CD4-positive, alpha-beta T cell treated with Interleukin-6 at 100 ng/mL for 8 hours (primary cell): ENCODE measurements at regions not wholly inside any gene's neighbourhood (a gene's known extent, or its start where the extent isn't known, plus 50 kb on each side); places are given as distances from the start of the nearest gene placed in this dataset.

Experiments used
- DNase-seq: peaks from one replicate; pipeline ENCODE4 v3.0.0-alpha.2; 2020; ENCODE audit warnings: mixed read lengths, low spot score

DNA sequence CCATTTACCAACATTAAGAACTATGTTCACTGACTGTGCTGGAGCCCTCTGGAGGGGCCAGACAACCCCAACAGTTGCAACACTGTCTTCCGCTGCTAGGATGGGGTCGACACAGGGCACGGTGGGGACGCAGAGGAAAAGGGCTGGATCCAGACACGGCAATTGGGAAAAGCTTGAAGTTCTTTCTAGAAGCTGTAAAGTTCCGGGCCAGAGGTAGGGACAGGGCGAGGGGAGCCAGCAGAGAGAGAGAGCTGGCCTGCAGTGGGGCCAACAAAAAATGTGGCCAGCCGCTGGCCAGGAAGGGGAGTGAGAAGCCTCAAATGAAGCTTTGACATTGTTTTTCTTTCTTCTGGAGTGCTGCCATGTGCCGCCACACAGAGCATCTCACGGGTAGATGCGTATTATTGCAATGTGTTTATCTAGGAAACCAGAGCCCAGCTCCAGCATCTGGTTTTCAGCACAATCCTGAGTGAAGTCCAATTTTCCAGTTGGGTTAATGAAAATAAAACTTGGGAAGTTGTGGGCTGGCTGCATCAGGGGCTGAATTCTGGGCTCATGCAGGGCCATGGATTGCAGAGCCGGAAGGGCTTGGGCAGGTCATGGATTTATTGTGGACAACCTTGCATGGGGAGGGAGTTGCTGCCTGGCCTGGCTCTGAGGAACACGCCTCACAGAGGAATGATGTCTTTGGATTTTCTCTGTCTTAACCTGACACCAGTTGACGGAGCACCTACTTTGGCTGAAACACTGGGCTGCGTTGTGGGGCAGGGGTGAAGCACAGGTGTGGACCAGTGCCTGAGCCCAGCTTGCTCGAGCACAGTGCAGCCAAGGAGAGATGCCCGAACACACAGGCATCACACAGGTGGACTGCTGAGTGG, 67.6 kb upstream of the AMPD3 start:
- DNase-seq = no peak

DNA sequence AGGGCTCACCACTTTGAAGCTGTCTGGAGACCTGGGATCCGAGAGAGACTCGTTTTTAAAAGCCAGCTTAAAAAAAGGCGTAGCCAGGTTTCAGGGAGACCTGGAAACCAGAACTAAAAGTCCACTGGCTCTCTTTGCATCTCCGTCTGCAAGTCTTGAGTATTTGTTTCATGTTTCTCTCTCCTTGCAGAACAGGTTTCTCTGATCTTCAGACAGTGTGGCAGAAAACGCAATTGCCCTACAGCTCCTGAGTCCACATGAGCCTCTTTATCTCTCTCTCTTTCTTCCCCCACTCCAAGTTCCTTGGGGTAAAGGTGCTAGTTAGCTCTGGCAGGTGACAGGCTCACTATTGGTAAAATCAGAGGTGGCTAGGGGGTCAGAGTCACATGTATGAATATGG, 67.0 kb upstream of the AMPD3 start:
- DNase-seq = no peak

DNA sequence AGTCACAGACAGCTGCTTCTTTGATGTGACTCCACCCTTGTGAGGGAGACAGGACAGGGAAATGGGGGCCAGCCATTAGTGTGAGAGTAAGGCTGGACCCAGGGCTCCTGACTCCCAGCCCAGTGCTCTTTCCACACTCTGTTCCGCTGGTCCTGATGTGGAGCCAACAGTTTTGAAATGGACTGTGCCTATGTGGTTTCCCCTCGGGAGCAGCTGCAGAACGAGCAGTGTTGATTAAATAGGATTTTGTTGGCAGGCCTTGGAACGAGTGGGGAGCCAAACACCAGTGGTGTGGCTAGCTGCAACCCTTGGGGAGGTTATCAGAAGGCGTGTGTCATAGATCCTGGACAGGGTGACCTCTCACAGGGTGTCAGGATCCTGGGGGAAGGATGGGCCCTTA, 66.5 kb upstream of the AMPD3 start:
- no peak for DNase-seq

DNA sequence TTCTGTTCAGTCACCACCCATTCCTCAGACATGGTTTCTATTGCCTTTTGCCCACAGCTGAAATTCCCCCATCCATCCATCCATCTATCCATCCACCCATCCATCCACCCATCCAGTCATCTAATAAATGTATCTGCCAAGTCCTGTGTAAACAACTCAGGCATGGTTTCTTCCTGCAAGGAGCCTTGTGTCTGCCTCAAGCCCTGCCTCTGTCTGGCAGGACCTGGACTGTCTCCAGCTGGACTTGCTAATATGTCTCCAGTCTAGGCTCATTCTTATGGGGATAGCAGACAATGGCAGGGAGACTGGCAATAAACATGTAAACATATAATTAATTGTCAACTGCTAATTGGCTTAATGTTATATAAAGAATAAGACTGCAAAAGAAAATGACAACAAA, 64.7 kb upstream of the AMPD3 start:
- DNase-seq = no peak

DNA sequence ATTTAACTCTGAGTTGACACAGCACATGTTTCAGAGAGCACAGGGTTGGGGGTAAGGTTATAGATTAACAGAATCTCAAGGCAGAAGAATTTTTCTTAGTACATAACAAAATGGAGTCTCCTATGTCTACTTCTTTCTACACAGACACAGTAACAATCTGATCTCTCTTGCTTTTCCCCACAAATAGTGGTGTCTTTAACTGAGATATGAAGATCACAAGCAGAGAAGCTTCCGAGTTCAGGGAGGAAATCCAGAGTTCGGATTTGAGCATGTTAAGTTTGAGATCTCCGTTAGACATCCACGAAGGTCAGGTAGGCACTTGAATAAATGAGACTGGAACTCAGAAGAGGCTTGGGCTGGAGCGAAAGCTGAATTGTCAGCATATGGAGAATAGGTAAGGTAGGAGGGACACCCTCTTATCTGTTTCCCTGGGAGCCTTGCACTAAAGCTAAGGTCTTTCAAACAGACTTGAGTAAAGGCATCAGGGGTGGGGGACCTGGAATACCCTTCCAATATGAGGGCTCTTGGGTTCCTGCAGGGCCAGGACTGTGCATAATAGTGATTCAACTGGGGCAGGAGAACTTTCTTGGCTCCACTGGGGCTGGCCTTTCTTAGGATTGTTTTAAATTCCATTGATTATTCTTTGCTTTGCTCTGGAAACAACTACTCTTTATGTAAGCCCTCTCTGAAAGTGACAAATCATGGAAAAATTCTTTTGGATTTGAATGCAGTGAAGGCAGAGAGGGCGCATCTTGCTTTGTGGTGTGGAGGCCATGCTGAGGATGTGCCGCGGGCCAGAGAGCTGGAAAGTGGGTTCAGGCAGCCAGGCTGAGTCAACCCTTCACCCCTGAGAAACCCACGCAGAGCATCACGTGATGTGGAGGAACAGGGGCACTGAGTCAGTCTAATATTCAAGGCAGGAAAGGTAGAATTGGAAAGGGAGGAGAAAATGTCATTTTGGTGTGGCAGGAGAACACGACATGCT, 62.7 kb upstream of the AMPD3 start:
- DNase-seq = no peak

DNA sequence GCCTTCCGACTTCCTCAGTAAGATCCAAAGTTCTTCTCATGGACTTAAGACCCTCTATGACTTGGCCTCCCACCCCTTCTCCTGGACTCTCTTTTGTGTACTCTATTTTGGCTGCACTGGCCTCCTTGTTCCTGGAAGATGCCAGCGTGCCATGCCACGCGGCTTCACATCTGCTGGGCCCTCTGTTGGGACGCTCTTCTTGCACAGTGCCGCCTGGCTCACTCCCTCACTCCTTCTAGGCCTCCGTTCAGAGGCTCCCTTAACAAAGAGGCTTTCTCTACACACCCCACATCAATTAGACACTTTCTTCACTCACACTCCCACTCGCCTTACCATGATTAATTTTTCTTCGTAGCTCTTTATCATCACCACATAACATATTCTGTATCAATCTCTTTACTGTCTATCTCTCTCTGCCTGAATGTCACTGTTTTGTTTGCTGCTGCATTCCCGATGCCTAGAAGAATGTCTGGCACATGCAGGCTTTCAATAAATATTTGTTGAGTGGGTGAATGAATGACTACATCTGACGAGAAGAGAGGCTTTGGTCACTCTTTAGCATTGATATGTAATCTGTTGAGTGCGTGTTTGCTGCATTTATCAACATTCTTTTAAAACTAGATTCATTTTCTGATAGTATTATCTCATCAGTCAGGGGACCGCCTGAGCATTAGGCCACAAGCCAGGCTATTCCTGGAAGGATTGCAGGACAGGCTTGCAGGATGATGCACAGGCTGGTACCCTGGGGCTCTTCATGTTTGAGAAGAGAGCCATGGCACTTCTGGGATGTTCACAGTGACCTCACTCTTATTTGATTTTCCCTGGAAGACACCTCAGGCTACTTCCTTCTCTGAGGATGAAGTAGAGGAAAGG, 60.6 kb upstream of the AMPD3 start:
- DNase-seq = no peak

DNA sequence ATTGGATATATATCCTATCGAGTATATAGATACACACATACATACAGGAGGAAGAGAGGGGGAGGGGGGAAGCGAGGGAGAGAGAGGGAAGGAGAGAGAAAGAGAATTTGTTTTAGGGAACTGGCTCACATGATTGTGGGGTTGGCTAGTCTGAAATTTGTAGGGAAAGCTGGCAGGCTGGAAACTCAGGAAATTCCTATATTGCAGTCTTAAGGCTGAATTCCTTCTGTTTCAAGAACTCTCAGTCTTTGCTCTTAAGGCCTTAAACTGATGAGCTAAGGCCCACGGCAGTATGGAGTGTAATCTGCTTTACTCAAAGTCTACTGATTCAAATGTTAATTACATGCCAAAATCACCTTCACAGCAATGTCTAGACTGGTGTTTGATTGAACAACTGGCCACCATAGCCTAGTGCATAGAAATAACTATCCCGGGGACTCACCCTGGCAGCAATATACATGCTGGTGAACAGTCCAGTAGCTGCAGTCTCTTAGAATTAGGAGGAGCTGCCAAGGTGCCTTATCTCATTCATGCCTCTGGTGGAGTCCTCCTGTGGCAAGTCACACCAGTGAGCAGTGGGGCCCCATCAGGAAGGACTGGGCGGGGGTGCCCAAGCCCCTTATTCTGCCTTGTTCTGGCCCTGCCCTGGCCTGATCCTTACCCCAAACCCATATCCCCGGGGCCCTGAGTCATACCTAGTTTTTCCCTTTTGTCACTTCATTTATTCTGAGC, 59.7 kb upstream of the AMPD3 start:
- DNase-seq = no peak

DNA sequence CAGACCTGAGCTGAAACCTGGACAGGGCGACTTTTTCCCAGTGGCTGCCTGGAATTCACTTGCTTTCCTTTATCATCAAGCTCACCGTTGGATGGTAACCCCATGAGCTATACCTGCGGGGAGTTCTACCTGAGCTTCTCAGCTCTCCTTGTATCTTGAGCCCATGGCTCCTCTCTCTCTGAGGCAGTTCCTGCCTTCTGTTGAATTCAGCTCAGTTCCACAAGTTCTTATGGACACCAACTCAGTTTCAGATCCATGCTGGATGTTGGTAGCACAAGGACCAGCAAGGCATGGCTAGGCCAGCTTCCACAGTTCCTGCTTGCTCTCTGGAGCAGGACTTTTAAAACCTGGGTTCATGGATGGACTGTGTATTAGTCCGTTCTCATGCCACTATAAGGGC, 58.3 kb upstream of the AMPD3 start:
- no peak for DNase-seq

DNA sequence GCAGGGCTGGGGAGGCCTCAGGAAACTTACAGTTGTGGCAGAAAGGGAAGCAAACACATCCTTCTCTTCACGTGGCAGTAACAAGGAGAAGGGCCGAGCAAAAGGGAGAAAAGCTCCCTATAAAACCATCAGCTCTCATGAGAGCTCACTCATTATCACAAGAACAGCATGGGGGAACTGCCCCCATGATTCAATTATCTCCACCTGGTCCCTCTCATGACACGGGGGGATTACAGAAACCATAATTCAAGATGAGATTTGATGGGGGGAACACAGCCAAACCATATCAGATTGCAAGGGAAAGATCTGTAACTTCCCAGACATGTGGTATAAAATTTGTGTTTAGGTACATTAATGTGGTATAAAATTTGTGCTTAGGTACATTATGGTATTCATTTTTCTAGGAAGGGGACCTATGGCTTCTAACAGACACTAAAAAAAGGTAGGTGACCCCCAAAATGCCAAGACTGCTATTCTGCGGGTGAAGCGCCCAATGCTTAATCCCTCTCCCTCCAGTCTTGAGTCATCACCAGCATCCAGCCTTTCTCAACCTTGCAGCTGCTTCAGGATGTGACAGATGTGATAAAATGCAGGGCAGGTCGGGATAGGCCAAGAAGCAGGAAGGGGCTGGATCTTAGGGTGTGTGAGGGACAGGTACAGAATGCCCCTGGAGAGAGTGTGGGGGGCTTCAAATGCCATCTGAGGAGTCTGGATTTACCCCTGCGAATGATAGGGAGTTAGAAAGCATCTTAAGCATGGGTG, 57.7 kb upstream of the AMPD3 start:
- no peak for DNase-seq

DNA sequence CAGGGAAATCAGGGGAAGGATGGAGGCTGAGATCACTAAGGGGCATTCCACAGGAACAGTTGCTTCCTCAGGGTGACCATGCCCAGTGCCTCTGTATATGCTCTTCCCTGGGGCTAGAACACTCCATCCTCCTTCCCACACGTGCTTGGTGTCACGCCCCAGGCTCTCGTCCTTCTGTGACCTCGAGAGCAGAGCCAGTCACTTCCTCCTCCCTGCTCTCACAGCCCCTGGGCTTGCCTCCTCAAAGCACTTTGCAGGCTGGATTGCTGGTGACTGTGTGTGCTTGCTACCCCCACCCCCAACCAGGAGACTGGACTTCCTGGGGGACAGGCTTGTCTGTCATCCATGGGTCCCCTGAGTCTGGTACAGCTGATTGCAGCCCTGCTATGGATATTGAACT, 56.5 kb upstream of the AMPD3 start:
- DNase-seq = no peak

DNA sequence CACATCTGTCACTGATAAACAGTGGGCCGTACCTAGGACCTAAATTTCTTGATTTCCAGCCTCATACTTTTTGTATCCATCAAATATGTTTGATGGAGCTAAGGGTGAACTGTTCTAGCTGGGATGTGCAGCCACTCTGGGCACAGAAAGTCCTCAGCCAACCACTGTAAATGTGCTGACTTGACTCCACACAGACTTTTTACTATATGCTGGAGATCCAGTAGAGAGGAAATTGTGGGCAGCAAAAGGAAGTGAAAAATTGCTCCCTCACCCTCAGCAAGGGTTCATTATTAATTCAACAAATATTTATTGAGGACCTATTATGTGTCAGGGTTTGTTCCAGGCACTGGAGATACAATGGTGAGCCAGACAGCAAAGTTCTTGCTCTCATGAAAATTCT, 54.2 kb upstream of the AMPD3 start:
- no peak for DNase-seq

DNA sequence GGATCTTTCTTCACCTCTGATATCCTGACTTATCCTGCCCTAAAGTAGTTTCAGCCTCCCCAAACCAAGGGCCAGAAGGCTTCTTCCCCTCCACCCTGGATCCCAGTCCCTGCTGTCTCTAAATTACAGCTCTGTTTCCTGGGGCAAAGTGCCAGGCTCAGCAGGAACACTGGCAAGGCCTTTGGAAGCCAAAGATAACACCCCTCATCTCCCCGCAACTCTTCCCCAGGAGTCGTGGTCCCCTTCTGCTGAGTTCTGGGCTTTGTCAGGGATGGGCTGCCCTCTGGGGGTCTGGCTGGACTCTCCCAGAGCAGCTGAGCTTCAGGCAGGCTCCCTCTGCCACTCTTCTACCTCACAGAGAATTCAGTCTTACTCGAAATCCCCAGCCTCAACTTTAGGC, 53.8 kb upstream of the AMPD3 start:
- DNase-seq = no peak

DNA sequence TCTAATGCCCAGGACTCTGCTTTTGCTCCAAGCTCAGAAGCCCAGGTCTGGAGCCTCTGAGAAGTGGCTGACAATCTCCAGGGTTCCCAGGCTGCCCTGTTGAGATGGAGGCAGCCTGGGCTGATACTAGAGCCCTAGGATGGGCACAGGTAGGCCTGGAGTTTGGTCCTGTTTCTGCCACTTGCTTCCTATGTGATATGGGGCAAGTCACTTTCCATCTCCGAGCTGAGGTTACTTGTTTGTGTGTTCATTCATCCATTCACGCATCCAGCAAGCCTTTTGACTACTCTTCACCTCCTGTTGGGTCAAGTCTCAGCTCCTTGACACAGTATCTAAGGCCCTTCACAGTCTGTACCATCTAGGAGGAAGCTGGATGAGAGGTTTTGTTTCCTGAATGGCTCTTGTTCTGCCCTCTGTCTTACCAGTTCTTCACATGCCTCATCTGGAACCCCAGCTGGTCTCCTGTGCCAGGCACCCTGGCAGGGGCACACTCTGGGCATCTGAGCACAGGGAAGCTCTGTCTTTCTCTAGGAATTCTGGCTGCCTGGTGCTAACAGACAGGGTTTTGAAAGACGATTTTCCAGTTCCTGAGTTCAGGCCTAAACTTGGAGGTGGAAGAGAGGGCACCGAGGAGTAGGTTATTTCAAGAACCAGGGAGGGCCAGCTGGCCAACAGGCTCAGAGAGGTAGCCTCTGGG, 53.2 kb upstream of the AMPD3 start:
- no peak for DNase-seq
